IMR-90 (cell line): ENCODE measurements at regions not wholly inside any gene's neighbourhood (a gene's known extent, or its start where the extent isn't known, plus 50 kb on each side); places are given as distances from the start of the nearest gene placed in this dataset.
A peak's percentile ranks its signal among the peaks of the same experiment; 100 is the strongest.

Experiments
- ATAC-seq: fragments of 200-7000 bp; cut with Tn5 transposase; 2 replicates; pipeline ENCODE4 v1.9.1; 2020; ENCODE audit warnings: low read depth, mild to moderate bottlenecking, moderate library complexity
- BruUV-seq: library from RNA; stranded (reverse); fragments of 400-500 nt; replicated peaks from 2 replicates; lab custom pipeline; 2021; lab: Mats Ljungman, UMichigan
- CTCF ChIA-PET: fragments of 300-600 bp; formaldehyde crosslinking; extraction: SDS; loops from one replicate; lab custom pipeline; 2021; ENCODE audit warnings: antibody characterized with exemption; lab: Yijun Ruan, JAX
- POLR2A ChIA-PET: fragments of 300-600 bp; sonication (Branson Sonifier 250); formaldehyde crosslinking; loops from one replicate; lab custom pipeline; 2022; ENCODE audit warnings: antibody characterized with exemption; ENCODE audit not compliant: unreplicated experiment; lab: Charles Lee
- DNase-seq: peaks from one replicate; pipeline ENCODE4 v3.0.0; 2013
- H2AFZ ChIP-seq: replicated peaks from 2 replicates; pipeline ENCODE3; 2013; ENCODE audit warnings: low read length, mild to moderate bottlenecking; ENCODE audit not compliant: poor library complexity
- H2AK5ac ChIP-seq: 2 replicates; pipeline ENCODE4 v1.6.1; 2013; ENCODE audit warnings: low read depth, low read length, inconsistent platforms
- H2AK9ac ChIP-seq: replicated peaks from 2 replicates; pipeline ENCODE3; 2013; ENCODE audit warnings: mild to moderate bottlenecking, low read depth, low read length, moderate library complexity; ENCODE audit not compliant: poor library complexity
- H2BK120ac ChIP-seq: 2 replicates; pipeline ENCODE4 v1.6.1; 2013; ENCODE audit warnings: low read depth, low read length, inconsistent platforms
- H2BK15ac ChIP-seq: 3 replicates; pipeline ENCODE4 v1.6.1; 2013; ENCODE audit warnings: low read depth, low read length, inconsistent platforms
- H2BK20ac ChIP-seq: 2 replicates; pipeline ENCODE4 v1.6.1; 2013; ENCODE audit warnings: low read depth, mild to moderate bottlenecking, inconsistent platforms, low read length, moderate library complexity
- H2BK5ac ChIP-seq: 2 replicates; pipeline ENCODE4 v1.6.1; 2013; ENCODE audit warnings: mild to moderate bottlenecking, low read depth, low read length, inconsistent platforms; ENCODE audit not compliant: poor library complexity, severe bottlenecking
- H3K14ac ChIP-seq: replicated peaks from 2 replicates; pipeline ENCODE4 v1.6.1; 2013; ENCODE audit warnings: low read depth, low read length, inconsistent platforms
- H3K18ac ChIP-seq: 2 replicates; pipeline ENCODE4 v1.6.1; 2013; ENCODE audit warnings: low read depth, low read length, control low read depth
- H3K23ac ChIP-seq: 2 replicates; pipeline ENCODE4 v1.6.1; 2013; ENCODE audit warnings: low read depth, low read length, inconsistent platforms
- H3K27ac ChIP-seq: 2 replicates; pipeline ENCODE4 v1.5.1; 2013; ENCODE audit warnings: mild to moderate bottlenecking, control low read depth, low read length; ENCODE audit not compliant: insufficient read depth
- H3K27me3 ChIP-seq: 2 replicates; pipeline ENCODE4 v1.6.1; 2013; ENCODE audit warnings: low read length; ENCODE audit not compliant: control insufficient read depth, insufficient read depth
- H3K36me3 ChIP-seq: 2 replicates; pipeline ENCODE4 v1.6.1; 2013; ENCODE audit warnings: low read length, mixed read lengths; ENCODE audit not compliant: control insufficient read depth, insufficient read depth
- H3K4ac ChIP-seq: 2 replicates; pipeline ENCODE4 v1.6.1; 2013; ENCODE audit warnings: low read depth, low read length, inconsistent platforms
- H3K4me1 ChIP-seq: 2 replicates; pipeline ENCODE4 v1.6.1; 2013; ENCODE audit warnings: low read length, mixed read lengths; ENCODE audit not compliant: control insufficient read depth, insufficient read depth
- H3K4me2 ChIP-seq: 2 replicates; pipeline ENCODE4 v1.6.1; 2013; ENCODE audit warnings: low read depth, mild to moderate bottlenecking, control low read depth, low read length, moderate library complexity
- H3K4me3 ChIP-seq: 2 replicates; pipeline ENCODE4 v1.5.1; 2013; ENCODE audit warnings: low read depth, mild to moderate bottlenecking, control low read depth, low read length, moderate library complexity; ENCODE audit not compliant: insufficient read depth
- H3K56ac ChIP-seq: 2 replicates; pipeline ENCODE4 v1.6.1; 2013; ENCODE audit warnings: low read length, inconsistent platforms; ENCODE audit not compliant: insufficient read depth; ENCODE audit errors: extremely low read depth
- H3K79me1 ChIP-seq, 2 experiments: 2 replicates each; pipeline ENCODE4 v1.6.1; 2013; ENCODE audit warnings: low read length in 2 of 2, inconsistent platforms in 1 of 2, low read depth in 1 of 2
- H3K9ac ChIP-seq: 2 replicates; pipeline ENCODE4 v1.6.1; 2013; ENCODE audit warnings: low read depth, low read length, control low read depth
- H3K9me1 ChIP-seq: 2 replicates; pipeline ENCODE4 v1.6.1; 2013; ENCODE audit warnings: low read length, inconsistent platforms; ENCODE audit not compliant: insufficient read depth
- H3K9me3 ChIP-seq: 2 replicates; pipeline ENCODE4 v1.6.1; 2013; ENCODE audit warnings: low read length; ENCODE audit not compliant: control insufficient read depth, insufficient read depth
- H4K20me1 ChIP-seq: 2 replicates; pipeline ENCODE4 v1.6.1; 2013; ENCODE audit warnings: low read length, inconsistent platforms; ENCODE audit not compliant: insufficient read depth
- H4K5ac ChIP-seq: 2 replicates; pipeline ENCODE4 v1.6.1; 2013; ENCODE audit warnings: mild to moderate bottlenecking, low read depth, low read length, control low read depth
- H4K8ac ChIP-seq, 2 experiments: 2 replicates each; pipeline ENCODE4 v1.6.1; 2013; ENCODE audit warnings: low read depth in 2 of 2, low read length in 2 of 2, control low read depth in 1 of 2, inconsistent platforms in 1 of 2
- H4K91ac ChIP-seq: 2 replicates; pipeline ENCODE4 v1.6.1; 2013; ENCODE audit warnings: low read depth, low read length, inconsistent platforms; ENCODE audit not compliant: insufficient read depth
- CEBPB ChIP-seq: IDR thresholded peaks from 2 replicates; pipeline ENCODE4 v1.6.1; 2012; ENCODE audit warnings: low read depth, low read length, improper control_type of control experiment
- MAFK ChIP-seq: IDR thresholded peaks from 2 replicates; pipeline ENCODE4 v1.6.1; 2012; ENCODE audit warnings: low read depth, low read length, improper control_type of control experiment
- NFE2L2 ChIP-seq: fragments of 150-350 bp; IDR thresholded peaks from 2 replicates; pipeline ENCODE4 v1.6.1; 2016; ENCODE audit warnings: low read depth, mild to moderate bottlenecking, low read length
- RAD21 ChIP-seq: IDR thresholded peaks from 2 replicates; pipeline ENCODE4 v1.6.1; 2012; ENCODE audit warnings: low read length, improper control_type of control experiment
- RCOR1 ChIP-seq: IDR thresholded peaks from 2 replicates; pipeline ENCODE4 v1.6.1; 2012; ENCODE audit warnings: mild to moderate bottlenecking, low read length, improper control_type of control experiment; ENCODE audit not compliant: insufficient replicate concordance
- WGBS, 2 experiments: methylation state at CpG; one replicate each; pipeline versions ENCODE4 v1.1.5 to v1.1.7; 2013; ENCODE audit warnings: missing lambda C conversion rate in 2 of 2; ENCODE audit not compliant: insufficient read length in 1 of 2; ENCODE audit errors: extremely low coverage in 2 of 2; 5-methylcytosine and 5-hydroxymethylcytosine counted together
- dilution Hi-C: fragments of 300-500 bp; cut with HindIII; formaldehyde crosslinking; loops from one replicate; pipeline ENCODE4 v1.14.3; 2018; ENCODE audit warnings: low sequenced_read_pairs; ENCODE audit not compliant: unreplicated experiment
- in situ Hi-C: fragments of 300-500 bp; cut with MboI; formaldehyde crosslinking; loops from 3 replicates; pipeline ENCODE4 v1.14.3; 2019; ENCODE audit warnings: low sequenced_read_pairs, inconsistent platforms, mixed read lengths
- intact Hi-C: fragments of 100-400 bp; cut with micrococcal nuclease; formaldehyde crosslinking; loops from 2 replicates; pipeline ENCODE4 v1.10.0; 2022
- TF ChIP-seq, protein P1 (sequence below): fragments of 150-350 bp; IDR thresholded peaks from 2 replicates; pipeline ENCODE4 v1.6.1; 2016; ENCODE audit warnings: low read depth, mild to moderate bottlenecking, low read length, moderate library complexity, borderline replicate concordance

DNA sequence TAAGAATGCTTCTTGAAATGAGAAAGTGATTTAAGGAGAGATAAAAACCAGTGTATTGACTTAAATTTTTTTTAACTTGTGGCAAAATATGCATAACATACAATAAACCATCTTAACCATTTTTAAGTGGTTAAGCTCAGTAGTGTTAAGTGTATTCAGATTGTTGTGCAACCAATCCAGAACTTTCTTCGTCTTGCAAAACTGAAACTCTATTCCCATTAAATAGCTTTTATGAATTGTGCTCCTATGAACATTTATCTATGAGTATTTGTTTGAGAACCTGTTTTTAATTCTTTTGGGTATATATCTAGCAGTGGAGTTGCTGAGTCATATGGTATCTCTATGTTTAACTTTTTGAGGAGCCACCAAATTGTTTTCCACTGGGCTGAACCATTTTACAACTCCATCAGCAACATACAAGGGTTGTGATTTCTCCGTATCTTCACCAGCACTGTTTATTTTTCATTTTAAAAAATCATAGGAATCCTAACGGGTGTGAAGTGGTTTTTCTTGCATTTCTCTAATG, 76.6 kb upstream of the ACTBL2 start:
- no TSS peak for BruUV-seq
- no peak overlapping the region for H2AK9ac ChIP-seq
- H2BK20ac ChIP-seq: no peak overlapping the region
- H2AK5ac ChIP-seq: no peak overlapping the region
- no peak overlapping the region for H3K4me2 ChIP-seq
- no peak overlapping the region for H3K56ac ChIP-seq
- H2BK15ac ChIP-seq: no peak overlapping the region
- WGBS, 2 experiments: no CpG with 5 or more reads among the region's 3 CpGs
- H3K9me3 ChIP-seq: no peaks in the 10 kb centered on the region
- DNase-seq: peak; percentile 69
- H3K4me1 ChIP-seq: peaks cover 3% of the 10 kb centered on the region; the same call in 1 of the 2 replicates
- intact Hi-C loops: no loop called here
- ATAC-seq: peak; percentile 80
- no peak overlapping the region for H4K8ac ChIP-seq
- H3K4ac ChIP-seq: no peak overlapping the region
- no peaks in the 10 kb centered on the region for H4K20me1 ChIP-seq
- no peak overlapping the region for H2AFZ ChIP-seq
- POLR2A ChIA-PET: no interaction called here
- H3K23ac ChIP-seq: no peak overlapping the region
- H3K79me1 ChIP-seq: no peaks in the 10 kb centered on the region
- H3K27ac ChIP-seq: no peak overlapping the region
- TF ChIP-seq CEBPB (peak; percentile 71), MAFK (0 out of 2 replicates have a peak, but pooled peaks have one; percentile 14), NFE2L2 (peak; percentile 58; the same call in 1 of the 2 replicates), RAD21 (no peak), RCOR1 (no peak)
- TF ChIP-seq, protein P1, sequence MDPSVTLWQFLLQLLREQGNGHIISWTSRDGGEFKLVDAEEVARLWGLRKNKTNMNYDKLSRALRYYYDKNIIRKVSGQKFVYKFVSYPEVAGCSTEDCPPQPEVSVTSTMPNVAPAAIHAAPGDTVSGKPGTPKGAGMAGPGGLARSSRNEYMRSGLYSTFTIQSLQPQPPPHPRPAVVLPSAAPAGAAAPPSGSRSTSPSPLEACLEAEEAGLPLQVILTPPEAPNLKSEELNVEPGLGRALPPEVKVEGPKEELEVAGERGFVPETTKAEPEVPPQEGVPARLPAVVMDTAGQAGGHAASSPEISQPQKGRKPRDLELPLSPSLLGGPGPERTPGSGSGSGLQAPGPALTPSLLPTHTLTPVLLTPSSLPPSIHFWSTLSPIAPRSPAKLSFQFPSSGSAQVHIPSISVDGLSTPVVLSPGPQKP: no peak
- H3K9ac ChIP-seq: no peak overlapping the region
- no peak overlapping the region for H3K14ac ChIP-seq
- no peak overlapping the region for H2BK120ac ChIP-seq
- H3K4me3 ChIP-seq: no peak overlapping the region
- no peak overlapping the region for H4K91ac ChIP-seq
- H3K18ac ChIP-seq: no peak overlapping the region
- dilution Hi-C loops: no loop called here
- in situ Hi-C loops: no loop called here
- H2BK5ac ChIP-seq: no peak overlapping the region
- H4K5ac ChIP-seq: no peak overlapping the region
- no peaks in the 10 kb centered on the region for H3K9me1 ChIP-seq
- CTCF ChIA-PET: no interaction called here
- H3K36me3 ChIP-seq: no peaks in the 10 kb centered on the region
- H3K27me3 ChIP-seq: no peaks in the 10 kb centered on the region
